ENCODE measurements at regions not wholly inside any gene's neighbourhood (a gene's known extent, or its start where the extent isn't known, plus 50 kb on each side); places are given as distances from the start of the nearest gene placed in this dataset.
"Not testable (repeated sequence)": the region's sequence is repeated elsewhere in the genome, so short reads cannot be mapped to it uniquely, and the experiment has no call there.

- no peak for DNase-seq (ENCODE audit: low read depth in 2 of 2)
These were observed 339.1 kb downstream of the PTPRC start for GRCh38 chr1:198977909-198978308.

- no peak for DNase-seq (ENCODE audit: low read depth in 2 of 2)
These were observed 339.7 kb downstream of the PTPRC start for GRCh38 chr1:198978523-198978922.

DNA sequence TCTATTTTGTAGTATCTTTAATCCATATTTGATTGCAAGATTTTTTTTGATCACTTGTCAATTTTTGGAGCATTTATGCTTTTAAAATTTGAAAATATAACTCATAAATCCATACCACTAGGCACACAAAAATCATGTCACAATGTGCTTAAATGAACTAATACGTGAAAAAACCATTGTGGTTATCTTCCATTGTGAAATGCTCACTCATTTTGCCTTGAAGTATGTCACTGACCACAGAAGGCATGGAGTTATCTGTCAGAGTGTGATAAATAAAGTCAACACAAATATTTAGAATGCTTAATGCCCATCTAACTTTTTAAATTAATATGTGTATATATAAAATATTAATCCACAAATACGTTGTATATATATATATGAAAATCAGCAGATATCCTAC, 347.2 kb downstream of the PTPRC start:
- DNase-seq (ENCODE audit: low read depth in 2 of 2), result no peak

DNA sequence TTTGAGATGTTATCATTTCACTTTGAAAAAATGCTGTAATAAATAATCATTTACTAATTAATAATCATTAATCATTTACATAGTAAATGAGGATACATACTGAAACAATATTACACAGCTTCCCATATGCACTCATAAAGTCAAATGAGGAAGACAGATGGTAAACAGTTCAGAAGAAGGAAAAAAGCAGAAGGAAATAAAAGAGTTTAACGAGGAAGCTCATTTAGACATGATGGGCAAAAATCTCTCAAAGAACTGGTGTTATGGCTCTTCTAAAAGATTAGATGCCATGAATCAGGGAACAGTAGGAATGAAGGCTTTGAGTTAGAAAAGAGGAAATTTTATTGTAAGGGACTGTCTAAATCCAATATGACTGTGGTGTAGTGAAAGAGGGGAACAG, 347.6 kb downstream of the PTPRC start:
- no peak for DNase-seq (ENCODE audit: low read depth in 2 of 2)

GRCh38 chr1:199002661-199003060, 363.8 kb downstream of the PTPRC start:
- peak; percentile 17 for DNase-seq (ENCODE audit: low read depth in 2 of 2)

DNA sequence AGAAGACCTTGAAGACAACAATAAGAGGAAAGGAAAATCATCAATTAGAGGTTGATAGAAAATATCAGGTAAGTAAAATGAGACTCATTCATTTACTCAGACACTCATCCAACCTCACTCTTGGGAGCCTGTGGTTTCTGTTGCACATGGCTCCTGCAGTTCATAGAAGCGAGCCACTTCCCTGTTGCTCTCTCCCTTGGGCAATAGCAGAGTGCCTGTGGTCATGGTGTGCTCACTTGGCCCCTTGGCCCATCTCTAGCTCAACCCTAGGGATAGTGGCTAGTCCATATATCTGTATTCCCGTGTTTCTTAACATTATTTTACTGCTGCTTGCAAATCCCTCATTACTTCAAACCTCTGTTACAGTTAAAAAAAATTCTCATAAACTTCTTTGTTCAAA, 368.6 kb downstream of the PTPRC start:
- no peak for DNase-seq (ENCODE audit: low read depth in 2 of 2)

DNA sequence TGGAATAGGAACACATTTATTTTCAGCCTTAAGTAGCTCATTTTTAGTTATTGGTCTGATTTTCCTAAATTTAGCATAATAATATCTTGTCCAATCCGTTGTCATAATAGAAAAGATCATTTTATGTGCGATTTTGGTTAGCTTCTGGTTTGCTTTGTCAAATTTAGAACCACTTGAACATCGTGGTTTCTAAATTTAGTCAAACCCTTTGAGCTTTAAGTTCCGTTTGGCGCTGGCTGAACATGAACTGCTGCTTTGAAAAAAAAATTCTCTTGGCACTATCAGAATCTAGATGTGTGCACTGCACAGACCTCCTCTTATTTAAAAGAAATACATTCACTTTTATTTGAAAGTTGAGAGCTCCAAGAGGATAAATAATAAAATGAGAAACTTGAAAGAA, 370.6 kb downstream of the PTPRC start:
- DNase-seq (ENCODE audit: low read depth in 2 of 2), result no peak

DNA sequence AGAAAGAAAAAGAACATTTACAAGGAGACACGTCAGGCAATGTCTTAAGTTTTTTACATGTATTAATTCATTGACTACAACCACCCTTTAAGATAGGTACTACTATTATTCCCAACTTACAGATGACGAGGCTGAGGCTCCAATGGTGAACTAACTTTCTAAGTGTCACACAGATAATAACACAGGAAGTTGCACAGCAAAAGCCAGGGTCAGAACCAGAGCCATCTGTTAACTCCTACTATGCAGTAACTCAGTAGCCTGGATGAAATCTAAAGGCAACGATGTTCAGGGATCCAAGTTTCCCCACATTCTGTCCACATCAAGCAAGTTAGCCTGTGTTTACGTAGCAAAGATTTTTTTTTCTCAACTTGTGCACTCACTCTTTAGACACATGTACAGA, 371.7 kb downstream of the PTPRC start:
- no peak for DNase-seq (ENCODE audit: low read depth in 2 of 2)

- DNase-seq (ENCODE audit: low read depth in 2 of 2), result peak; percentile 0 to 12
These were observed 372.1 kb downstream of the PTPRC start for GRCh38 chr1:199010933-199011332.

- DNase-seq (ENCODE audit: low read depth in 2 of 2), result no peak
These were observed 377.0 kb downstream of the PTPRC start for GRCh38 chr1:199015799-199016198.

DNA sequence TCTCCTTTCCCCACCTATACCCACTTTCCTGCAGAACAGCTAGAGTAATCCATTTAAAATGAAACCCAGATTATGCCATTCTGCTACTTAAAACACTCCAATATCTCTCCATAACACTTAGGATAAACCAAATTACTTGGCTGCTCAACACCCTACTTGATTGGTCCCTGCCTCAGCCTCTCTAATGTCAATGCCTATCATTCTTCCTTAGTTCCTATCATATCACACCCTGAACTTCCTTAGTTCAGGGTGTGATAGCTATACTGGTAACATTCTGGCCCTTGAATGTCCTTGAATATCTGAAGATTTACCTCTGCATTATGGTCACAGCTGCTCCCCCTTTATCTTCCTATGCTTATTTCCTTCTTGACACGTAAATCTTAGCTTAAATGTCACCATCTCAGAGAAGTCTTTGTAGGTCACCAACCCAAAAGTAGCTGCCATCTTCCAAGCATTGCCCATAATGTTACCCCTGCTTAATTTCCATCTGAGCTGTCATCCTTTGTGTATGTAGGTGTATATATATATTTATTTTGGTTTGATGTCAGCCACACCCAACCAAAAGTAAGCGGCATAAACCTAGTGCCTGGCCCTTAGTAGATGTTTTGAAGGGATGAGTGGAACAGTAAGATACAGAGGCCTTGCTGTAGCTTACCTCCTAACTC, 379.8 kb downstream of the PTPRC start:
- DNase-seq (ENCODE audit: low read depth in 2 of 2), result no peak

DNA sequence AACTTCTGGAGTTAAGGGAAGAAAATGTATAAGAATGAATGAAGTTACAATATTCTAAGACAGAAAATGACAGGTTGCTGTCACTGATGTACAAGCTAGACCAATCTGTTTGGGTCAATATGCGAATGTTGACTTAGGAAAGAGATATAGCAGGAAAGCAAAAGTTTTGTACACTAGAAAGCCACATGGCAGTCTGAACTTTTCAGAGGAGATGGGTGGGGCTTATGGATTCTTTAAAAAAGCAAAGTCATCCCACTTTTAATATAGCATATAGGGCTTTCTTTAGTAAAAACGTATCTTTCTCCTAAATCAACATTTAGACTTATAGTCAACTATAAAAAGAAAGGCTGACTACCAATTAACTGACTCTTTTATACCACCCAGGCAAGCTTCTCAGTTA, 381.2 kb downstream of the PTPRC start:
- no peak for DNase-seq (ENCODE audit: low read depth in 2 of 2)

DNA sequence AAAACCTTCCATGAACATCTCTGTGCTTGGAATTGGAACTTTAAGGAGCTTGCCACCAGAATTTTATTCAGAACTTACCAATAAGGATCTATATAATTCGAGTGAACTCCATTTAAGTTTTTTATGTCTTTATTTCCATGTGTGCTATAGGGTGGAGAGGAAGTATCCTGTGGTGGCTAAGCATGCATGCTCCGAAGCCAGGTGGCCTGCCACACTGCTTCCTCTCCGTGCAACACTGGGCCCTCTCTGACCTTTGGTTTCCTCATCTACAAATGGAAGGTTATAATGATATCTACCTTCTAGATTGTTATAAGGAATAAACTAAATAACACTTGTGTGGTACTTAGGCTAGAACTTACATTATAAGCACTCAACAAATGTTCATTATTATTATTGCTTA, 382.1 kb downstream of the PTPRC start:
- DNase-seq (ENCODE audit: low read depth in 2 of 2), result no peak

DNA sequence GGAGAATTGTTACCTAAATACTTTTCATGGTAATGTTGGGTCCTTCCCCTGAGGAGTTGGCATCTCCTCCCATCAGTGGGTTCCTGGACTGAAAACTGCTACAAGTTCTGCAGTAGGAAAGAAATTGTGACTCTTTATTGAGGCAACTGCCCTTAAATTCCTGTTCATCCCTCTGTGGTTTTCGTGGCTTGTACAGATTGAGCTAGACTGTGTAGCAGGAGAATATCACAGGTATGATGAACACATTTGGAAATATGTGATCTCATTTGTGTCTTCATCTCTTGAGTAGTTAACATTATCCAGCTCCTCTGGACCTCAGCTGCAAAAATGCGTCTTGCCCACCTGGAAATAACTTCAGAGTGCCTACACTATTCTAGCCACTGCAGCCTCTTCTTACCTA, 390.6 kb downstream of the PTPRC start:
- peak; percentile 2 to 17 for DNase-seq (ENCODE audit: low read depth in 2 of 2)

DNA sequence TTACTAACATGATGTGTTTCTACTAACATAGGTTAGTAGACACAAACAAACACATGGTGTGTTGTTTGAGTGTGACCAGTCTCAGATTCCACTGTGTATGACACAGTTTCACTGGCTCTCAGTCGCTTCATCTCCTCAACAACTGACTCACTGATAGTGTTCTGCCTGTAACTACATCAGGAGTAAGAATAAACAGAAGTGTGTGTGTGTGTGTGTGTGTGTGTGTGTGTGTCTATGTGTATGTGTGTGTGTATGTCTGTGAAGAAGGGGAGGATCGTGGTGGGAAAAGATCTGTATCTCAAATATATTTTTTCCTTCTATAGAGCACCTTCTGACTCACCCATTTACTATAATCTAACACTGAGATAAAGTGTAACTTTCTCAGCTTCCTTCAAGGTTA, 391.0 kb downstream of the PTPRC start:
- DNase-seq (ENCODE audit: low read depth in 2 of 2), result no peak

DNA sequence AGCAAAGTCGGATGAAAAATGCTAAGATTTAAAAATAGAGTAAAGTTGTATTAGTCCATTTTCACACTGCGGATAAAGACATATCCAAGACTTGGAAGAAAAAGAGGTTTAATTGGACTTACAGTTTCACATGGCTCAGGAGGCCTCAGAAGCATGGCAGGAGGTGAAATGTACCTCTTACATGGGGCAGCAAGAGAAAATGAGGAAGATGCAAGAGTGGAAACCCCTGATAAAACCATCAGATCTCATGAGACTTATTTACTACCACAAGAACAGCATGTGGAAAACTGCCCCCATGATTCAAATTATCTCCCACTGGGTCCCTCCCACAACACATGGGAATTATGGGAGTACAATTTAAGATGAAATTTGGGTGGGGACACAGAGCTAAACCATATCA, 391.7 kb downstream of the PTPRC start:
- not testable (repeated sequence) for DNase-seq (ENCODE audit: low read depth in 2 of 2)

GRCh38 chr1:199031170-199031569, 392.3 kb downstream of the PTPRC start:
- not testable (repeated sequence) for DNase-seq (ENCODE audit: low read depth in 2 of 2)

DNA sequence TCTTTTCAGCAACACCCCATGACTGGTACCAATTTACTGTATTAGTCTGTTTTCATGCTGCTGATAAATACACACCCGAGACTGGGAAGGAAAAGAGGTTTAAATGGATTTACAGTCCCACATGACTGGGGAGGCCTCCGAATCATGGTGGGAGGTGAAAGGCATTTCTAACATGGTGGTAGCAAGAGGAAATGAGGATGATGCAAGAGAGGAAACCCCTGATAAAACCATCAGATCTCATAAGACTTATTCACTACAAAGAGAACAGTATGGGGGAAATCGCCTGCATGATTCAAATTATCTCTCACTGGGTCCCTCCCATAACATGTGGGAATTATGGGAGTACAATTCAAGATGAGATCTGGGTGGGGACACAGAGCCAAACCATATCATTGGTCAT, 393.6 kb downstream of the PTPRC start:
- not testable (repeated sequence) for DNase-seq (ENCODE audit: low read depth in 2 of 2)

DNA sequence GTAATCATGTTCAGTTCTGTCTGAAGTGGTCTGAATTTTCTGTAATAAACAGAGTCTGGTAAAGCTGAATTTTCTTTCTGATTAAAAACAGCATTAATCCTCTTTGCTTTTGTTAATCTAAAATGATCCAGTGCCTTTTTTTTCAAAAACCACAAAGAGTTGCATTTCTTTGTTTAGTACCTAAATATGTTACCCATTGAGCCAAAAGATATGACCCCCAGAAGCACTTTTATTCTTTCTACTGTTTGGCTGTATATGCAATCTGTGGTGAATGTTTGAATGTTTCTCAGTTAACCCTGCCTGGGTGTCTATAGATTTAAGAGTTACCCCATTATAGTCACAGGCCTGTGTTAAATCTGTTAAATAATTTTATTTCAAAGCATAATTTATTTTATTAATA, 394.8 kb downstream of the PTPRC start:
- DNase-seq (ENCODE audit: low read depth in 2 of 2), result no peak

GRCh38 chr1:199038156-199038555, 399.3 kb downstream of the PTPRC start:
- DNase-seq (ENCODE audit: low read depth in 2 of 2), result no peak

GRCh38 chr1:199040076-199040905, 401.5 kb downstream of the PTPRC start:
- no peak for DNase-seq (ENCODE audit: low read depth in 2 of 2)

GRCh38 chr1:199041173-199041914, 402.5 kb downstream of the PTPRC start:
- DNase-seq (ENCODE audit: low read depth in 2 of 2), result no peak

DNA sequence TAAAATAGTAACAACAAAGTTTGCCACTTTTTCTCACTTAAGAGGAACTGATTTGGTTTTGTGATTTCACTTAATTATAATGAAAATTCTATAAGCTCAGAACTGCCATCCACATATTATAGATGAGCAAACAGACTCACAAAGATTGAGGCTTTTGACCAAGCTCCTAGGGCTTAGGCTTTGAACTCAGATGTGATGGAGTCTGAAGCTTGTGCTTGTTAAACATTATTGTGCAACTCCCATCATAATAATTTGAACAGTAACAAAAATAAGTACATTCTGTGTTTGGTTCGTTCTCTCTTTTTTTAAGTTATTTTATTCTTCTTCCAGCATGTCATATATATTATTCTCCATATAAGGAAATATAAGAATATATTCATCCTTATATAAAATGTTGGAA, 403.4 kb downstream of the PTPRC start:
- DNase-seq (ENCODE audit: low read depth in 2 of 2), result no peak
